ENCODE measurements at regions not wholly inside any gene's neighbourhood (a gene's known extent, or its start where the extent isn't known, plus 50 kb on each side); places are given as distances from the start of the nearest gene placed in this dataset.

GRCh38 chr13:26456650-26457049, 100.8 kb upstream of the WASF3 start:
- no peak for DNase-seq (ENCODE audit: low spot score)

GRCh38 chr13:26457212-26457611, 100.3 kb upstream of the WASF3 start:
- no peak for DNase-seq (ENCODE audit: low spot score)

GRCh38 chr13:26458196-26458749, 99.2 kb upstream of the WASF3 start:
- no peak for DNase-seq (ENCODE audit: low spot score)

- no peak for DNase-seq (ENCODE audit: low spot score)
These were observed 98.0 kb upstream of the WASF3 start for GRCh38 chr13:26459276-26460131.

GRCh38 chr13:26460648-26461047, 96.8 kb upstream of the WASF3 start:
- DNase-seq (ENCODE audit: low spot score): peak; percentile 7

- DNase-seq (ENCODE audit: low spot score): no peak
These were observed 94.2 kb upstream of the WASF3 start for GRCh38 chr13:26463296-26463695.

- DNase-seq (ENCODE audit: low spot score): no peak
These were observed 93.6 kb upstream of the WASF3 start for GRCh38 chr13:26463848-26464247.

GRCh38 chr13:26465514-26465913, 92.0 kb upstream of the WASF3 start:
- DNase-seq (ENCODE audit: low spot score): no peak

GRCh38 chr13:26465954-26466353, 91.5 kb upstream of the WASF3 start:
- no peak for DNase-seq (ENCODE audit: low spot score)

GRCh38 chr13:26468265-26468801, 89.2 kb upstream of the WASF3 start:
- no peak for DNase-seq (ENCODE audit: low spot score)

- no peak for DNase-seq (ENCODE audit: low spot score)
These were observed 87.9 kb upstream of the WASF3 start for GRCh38 chr13:26469602-26470001.

- no peak for DNase-seq (ENCODE audit: low spot score)
These were observed 85.7 kb upstream of the WASF3 start for GRCh38 chr13:26471807-26472206.

- DNase-seq (ENCODE audit: low spot score): no peak
These were observed 83.8 kb upstream of the WASF3 start for GRCh38 chr13:26473571-26474230.

- DNase-seq (ENCODE audit: low spot score): no peak
These were observed 83.2 kb upstream of the WASF3 start for GRCh38 chr13:26474286-26474685.

- DNase-seq (ENCODE audit: low spot score): no peak
These were observed 82.0 kb upstream of the WASF3 start for GRCh38 chr13:26475176-26476110.

GRCh38 chr13:26476111-26476781, 81.2 kb upstream of the WASF3 start:
- DNase-seq (ENCODE audit: low spot score): no peak

- DNase-seq (ENCODE audit: low spot score): no peak
These were observed 80.7 kb upstream of the WASF3 start for GRCh38 chr13:26476782-26477142.

GRCh38 chr13:26477681-26478080, 79.8 kb upstream of the WASF3 start:
- no peak for DNase-seq (ENCODE audit: low spot score)

- no peak for DNase-seq (ENCODE audit: low spot score)
These were observed 77.1 kb upstream of the WASF3 start for GRCh38 chr13:26480246-26480855.

GRCh38 chr13:26482451-26483197, 74.9 kb upstream of the WASF3 start:
- DNase-seq (ENCODE audit: low spot score): peak; percentile 45
